ENCODE measurements at regions not wholly inside any gene's neighbourhood (a gene's known extent, or its start where the extent isn't known, plus 50 kb on each side); places are given as distances from the start of the nearest gene placed in this dataset.

DNA sequence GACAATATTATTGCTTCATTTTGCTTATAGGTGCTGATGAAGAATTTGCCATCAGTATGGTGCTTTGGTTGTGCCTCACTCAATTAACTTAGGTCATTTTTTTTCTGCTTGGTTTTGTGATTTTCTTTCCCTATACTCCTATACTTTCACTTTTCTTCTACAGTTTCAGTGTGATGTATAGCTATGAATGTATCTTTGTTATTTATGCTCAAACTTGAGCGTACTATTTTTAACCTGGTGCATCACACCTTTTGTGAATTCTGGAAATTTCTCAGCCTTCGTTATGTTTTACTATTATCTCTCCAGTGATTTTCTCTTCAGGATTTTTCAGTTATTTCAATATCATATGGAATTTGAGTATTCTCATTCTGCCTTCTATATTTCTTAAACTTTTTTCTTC, 2035.3 kb upstream of the LRRTM1 start:
- TF ChIP-seq, protein P1, sequence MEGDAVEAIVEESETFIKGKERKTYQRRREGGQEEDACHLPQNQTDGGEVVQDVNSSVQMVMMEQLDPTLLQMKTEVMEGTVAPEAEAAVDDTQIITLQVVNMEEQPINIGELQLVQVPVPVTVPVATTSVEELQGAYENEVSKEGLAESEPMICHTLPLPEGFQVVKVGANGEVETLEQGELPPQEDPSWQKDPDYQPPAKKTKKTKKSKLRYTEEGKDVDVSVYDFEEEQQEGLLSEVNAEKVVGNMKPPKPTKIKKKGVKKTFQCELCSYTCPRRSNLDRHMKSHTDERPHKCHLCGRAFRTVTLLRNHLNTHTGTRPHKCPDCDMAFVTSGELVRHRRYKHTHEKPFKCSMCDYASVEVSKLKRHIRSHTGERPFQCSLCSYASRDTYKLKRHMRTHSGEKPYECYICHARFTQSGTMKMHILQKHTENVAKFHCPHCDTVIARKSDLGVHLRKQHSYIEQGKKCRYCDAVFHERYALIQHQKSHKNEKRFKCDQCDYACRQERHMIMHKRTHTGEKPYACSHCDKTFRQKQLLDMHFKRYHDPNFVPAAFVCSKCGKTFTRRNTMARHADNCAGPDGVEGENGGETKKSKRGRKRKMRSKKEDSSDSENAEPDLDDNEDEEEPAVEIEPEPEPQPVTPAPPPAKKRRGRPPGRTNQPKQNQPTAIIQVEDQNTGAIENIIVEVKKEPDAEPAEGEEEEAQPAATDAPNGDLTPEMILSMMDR (IDR thresholded peaks at IDR 0.05 in 2 of 3, conservative IDR thresholded peaks at IDR 0.05 in 1 of 3; ENCODE audit: insufficient read depth in 2 of 3, low read depth in 1 of 3, low read length in 3 of 3) = no peak
- TF ChIP-seq EZH2 (IDR thresholded peaks at IDR 0.05; ENCODE audit: borderline replicate concordance, low read depth, low read length) = no peak
- no peak for TF ChIP-seq RAD21 (CRISPR knock-in tag; conservative IDR thresholded peaks at IDR 0.05 in 1 of 2, IDR thresholded peaks at IDR 0.05 in 1 of 2)
- TF ChIP-seq, protein P2, sequence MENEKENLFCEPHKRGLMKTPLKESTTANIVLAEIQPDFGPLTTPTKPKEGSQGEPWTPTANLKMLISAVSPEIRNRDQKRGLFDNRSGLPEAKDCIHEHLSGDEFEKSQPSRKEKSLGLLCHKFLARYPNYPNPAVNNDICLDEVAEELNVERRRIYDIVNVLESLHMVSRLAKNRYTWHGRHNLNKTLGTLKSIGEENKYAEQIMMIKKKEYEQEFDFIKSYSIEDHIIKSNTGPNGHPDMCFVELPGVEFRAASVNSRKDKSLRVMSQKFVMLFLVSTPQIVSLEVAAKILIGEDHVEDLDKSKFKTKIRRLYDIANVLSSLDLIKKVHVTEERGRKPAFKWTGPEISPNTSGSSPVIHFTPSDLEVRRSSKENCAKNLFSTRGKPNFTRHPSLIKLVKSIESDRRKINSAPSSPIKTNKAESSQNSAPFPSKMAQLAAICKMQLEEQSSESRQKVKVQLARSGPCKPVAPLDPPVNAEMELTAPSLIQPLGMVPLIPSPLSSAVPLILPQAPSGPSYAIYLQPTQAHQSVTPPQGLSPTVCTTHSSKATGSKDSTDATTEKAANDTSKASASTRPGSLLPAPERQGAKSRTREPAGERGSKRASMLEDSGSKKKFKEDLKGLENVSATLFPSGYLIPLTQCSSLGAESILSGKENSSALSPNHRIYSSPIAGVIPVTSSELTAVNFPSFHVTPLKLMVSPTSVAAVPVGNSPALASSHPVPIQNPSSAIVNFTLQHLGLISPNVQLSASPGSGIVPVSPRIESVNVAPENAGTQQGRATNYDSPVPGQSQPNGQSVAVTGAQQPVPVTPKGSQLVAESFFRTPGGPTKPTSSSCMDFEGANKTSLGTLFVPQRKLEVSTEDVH (IDR thresholded peaks at IDR 0.05; ENCODE audit: low read depth, partially characterized antibody) = no peak
- TF ChIP-seq POLR2A (conservative IDR thresholded peaks at IDR 0.05) = no peak
- TF ChIP-seq NRF1 (conservative IDR thresholded peaks at IDR 0.05 in 1 of 2, IDR thresholded peaks at IDR 0.05 in 1 of 2) = no peak
- TF ChIP-seq, protein P3, sequence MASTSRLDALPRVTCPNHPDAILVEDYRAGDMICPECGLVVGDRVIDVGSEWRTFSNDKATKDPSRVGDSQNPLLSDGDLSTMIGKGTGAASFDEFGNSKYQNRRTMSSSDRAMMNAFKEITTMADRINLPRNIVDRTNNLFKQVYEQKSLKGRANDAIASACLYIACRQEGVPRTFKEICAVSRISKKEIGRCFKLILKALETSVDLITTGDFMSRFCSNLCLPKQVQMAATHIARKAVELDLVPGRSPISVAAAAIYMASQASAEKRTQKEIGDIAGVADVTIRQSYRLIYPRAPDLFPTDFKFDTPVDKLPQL (IDR thresholded peaks at IDR 0.05; ENCODE audit: extremely low read depth, insufficient read length) = no peak
- TF ChIP-seq, protein P4, sequence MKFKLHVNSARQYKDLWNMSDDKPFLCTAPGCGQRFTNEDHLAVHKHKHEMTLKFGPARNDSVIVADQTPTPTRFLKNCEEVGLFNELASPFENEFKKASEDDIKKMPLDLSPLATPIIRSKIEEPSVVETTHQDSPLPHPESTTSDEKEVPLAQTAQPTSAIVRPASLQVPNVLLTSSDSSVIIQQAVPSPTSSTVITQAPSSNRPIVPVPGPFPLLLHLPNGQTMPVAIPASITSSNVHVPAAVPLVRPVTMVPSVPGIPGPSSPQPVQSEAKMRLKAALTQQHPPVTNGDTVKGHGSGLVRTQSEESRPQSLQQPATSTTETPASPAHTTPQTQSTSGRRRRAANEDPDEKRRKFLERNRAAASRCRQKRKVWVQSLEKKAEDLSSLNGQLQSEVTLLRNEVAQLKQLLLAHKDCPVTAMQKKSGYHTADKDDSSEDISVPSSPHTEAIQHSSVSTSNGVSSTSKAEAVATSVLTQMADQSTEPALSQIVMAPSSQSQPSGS (CRISPR knock-in tag; IDR thresholded peaks at IDR 0.05) = no peak
- TF ChIP-seq, protein P5, sequence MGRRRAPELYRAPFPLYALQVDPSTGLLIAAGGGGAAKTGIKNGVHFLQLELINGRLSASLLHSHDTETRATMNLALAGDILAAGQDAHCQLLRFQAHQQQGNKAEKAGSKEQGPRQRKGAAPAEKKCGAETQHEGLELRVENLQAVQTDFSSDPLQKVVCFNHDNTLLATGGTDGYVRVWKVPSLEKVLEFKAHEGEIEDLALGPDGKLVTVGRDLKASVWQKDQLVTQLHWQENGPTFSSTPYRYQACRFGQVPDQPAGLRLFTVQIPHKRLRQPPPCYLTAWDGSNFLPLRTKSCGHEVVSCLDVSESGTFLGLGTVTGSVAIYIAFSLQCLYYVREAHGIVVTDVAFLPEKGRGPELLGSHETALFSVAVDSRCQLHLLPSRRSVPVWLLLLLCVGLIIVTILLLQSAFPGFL (CRISPR knock-in tag; IDR thresholded peaks at IDR 0.05) = no peak
- no peak for TF ChIP-seq ZNF764 (CRISPR knock-in tag; IDR thresholded peaks at IDR 0.05; ENCODE audit: low read depth)
- no peak for TF ChIP-seq HDAC1 (IDR thresholded peaks at IDR 0.05)
